ENCODE measurements at regions not wholly inside any gene's neighbourhood (a gene's known extent, or its start where the extent isn't known, plus 50 kb on each side); places are given as distances from the start of the nearest gene placed in this dataset.
"Not testable (repeated sequence)": the region's sequence is repeated elsewhere in the genome, so short reads cannot be mapped to it uniquely, and the experiment has no call there.

GRCh38 chr2:67623741-67624140, 226.6 kb downstream of the ETAA1 start:
- TF ChIP-seq, protein P1, sequence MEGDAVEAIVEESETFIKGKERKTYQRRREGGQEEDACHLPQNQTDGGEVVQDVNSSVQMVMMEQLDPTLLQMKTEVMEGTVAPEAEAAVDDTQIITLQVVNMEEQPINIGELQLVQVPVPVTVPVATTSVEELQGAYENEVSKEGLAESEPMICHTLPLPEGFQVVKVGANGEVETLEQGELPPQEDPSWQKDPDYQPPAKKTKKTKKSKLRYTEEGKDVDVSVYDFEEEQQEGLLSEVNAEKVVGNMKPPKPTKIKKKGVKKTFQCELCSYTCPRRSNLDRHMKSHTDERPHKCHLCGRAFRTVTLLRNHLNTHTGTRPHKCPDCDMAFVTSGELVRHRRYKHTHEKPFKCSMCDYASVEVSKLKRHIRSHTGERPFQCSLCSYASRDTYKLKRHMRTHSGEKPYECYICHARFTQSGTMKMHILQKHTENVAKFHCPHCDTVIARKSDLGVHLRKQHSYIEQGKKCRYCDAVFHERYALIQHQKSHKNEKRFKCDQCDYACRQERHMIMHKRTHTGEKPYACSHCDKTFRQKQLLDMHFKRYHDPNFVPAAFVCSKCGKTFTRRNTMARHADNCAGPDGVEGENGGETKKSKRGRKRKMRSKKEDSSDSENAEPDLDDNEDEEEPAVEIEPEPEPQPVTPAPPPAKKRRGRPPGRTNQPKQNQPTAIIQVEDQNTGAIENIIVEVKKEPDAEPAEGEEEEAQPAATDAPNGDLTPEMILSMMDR (CRISPR knock-in tag; IDR thresholded peaks at IDR 0.05): not testable (repeated sequence)
- TF ChIP-seq, protein P2, sequence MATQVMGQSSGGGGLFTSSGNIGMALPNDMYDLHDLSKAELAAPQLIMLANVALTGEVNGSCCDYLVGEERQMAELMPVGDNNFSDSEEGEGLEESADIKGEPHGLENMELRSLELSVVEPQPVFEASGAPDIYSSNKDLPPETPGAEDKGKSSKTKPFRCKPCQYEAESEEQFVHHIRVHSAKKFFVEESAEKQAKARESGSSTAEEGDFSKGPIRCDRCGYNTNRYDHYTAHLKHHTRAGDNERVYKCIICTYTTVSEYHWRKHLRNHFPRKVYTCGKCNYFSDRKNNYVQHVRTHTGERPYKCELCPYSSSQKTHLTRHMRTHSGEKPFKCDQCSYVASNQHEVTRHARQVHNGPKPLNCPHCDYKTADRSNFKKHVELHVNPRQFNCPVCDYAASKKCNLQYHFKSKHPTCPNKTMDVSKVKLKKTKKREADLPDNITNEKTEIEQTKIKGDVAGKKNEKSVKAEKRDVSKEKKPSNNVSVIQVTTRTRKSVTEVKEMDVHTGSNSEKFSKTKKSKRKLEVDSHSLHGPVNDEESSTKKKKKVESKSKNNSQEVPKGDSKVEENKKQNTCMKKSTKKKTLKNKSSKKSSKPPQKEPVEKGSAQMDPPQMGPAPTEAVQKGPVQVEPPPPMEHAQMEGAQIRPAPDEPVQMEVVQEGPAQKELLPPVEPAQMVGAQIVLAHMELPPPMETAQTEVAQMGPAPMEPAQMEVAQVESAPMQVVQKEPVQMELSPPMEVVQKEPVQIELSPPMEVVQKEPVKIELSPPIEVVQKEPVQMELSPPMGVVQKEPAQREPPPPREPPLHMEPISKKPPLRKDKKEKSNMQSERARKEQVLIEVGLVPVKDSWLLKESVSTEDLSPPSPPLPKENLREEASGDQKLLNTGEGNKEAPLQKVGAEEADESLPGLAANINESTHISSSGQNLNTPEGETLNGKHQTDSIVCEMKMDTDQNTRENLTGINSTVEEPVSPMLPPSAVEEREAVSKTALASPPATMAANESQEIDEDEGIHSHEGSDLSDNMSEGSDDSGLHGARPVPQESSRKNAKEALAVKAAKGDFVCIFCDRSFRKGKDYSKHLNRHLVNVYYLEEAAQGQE (IDR thresholded peaks at IDR 0.05; ENCODE audit: borderline replicate concordance in 1 of 2, low read depth in 1 of 2, low read length in 2 of 2): not testable (repeated sequence)
- not testable (repeated sequence) for TF ChIP-seq NR2F1, HDAC2 (CRISPR knock-in tag; IDR thresholded peaks at IDR 0.05)
